ENCODE measurements at regions not wholly inside any gene's neighbourhood (a gene's known extent, or its start where the extent isn't known, plus 50 kb on each side); places are given as distances from the start of the nearest gene placed in this dataset.

DNA sequence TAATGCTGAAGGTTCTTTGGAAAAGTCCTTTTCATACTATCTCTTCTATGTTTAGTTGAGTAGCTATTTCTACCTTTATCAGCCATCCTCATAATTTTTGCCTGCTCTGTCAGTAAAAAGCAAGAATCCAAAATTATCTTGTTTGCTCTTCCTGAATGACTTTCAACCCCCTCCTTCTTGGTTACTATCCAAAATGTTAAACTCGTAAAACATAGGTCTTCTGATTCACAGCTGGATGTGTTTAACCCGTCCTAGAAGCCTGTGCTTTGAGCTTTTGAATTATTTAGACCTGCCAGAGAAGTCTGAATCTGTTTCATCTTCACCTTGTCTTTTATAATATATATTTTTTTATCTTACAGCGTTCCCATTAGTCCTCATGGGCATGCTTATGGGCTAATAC is 136.4 kb upstream of the MDFIC start:
- no peaks in the 10 kb centered on the region for H3K27me3 ChIP-seq (ENCODE audit: insufficient read depth, low read length)
- no peak overlapping the region for H3K4me3 ChIP-seq (ENCODE audit: low read depth, low read length)
- no peak overlapping the region for H3K27ac ChIP-seq (ENCODE audit: low read depth, low read length)
- H3K79me2 ChIP-seq (ENCODE audit: control insufficient read depth, insufficient read depth, low read length, unreplicated experiment): no peaks in the 10 kb centered on the region
- H3K4me1 ChIP-seq (ENCODE audit: control insufficient read depth, insufficient read depth, low read length, unreplicated experiment): peaks cover 21% of the 10 kb centered on the region
- no peak overlapping the region for H2AFZ ChIP-seq (ENCODE audit: low read length, unreplicated experiment)
- H3K36me3 ChIP-seq (ENCODE audit: insufficient read depth, low read length): no peaks in the 10 kb centered on the region

- H2AFZ ChIP-seq (ENCODE audit: low read length, unreplicated experiment): no peak overlapping the region
Measured at GRCh38 chr7:114786455-114786854, 135.4 kb upstream of the MDFIC start.

GRCh38 chr7:114787556-114787955 is 134.3 kb upstream of the MDFIC start:
- H3K4me3 ChIP-seq (ENCODE audit: low read depth, low read length): no peak overlapping the region

More at GRCh38 chr7:114786455-114786854, 135.4 kb upstream of the MDFIC start:
- peaks cover 29% of the 10 kb centered on the region for H3K4me1 ChIP-seq (ENCODE audit: control insufficient read depth, insufficient read depth, low read length, unreplicated experiment)
- H3K4me3 ChIP-seq (ENCODE audit: low read depth, low read length): no peak overlapping the region
- no peak overlapping the region for H3K27ac ChIP-seq (ENCODE audit: low read depth, low read length)
- H3K27me3 ChIP-seq (ENCODE audit: insufficient read depth, low read length): no peaks in the 10 kb centered on the region
- no peaks in the 10 kb centered on the region for H3K36me3 ChIP-seq (ENCODE audit: insufficient read depth, low read length)
- no peaks in the 10 kb centered on the region for H3K79me2 ChIP-seq (ENCODE audit: control insufficient read depth, insufficient read depth, low read length, unreplicated experiment)

DNA sequence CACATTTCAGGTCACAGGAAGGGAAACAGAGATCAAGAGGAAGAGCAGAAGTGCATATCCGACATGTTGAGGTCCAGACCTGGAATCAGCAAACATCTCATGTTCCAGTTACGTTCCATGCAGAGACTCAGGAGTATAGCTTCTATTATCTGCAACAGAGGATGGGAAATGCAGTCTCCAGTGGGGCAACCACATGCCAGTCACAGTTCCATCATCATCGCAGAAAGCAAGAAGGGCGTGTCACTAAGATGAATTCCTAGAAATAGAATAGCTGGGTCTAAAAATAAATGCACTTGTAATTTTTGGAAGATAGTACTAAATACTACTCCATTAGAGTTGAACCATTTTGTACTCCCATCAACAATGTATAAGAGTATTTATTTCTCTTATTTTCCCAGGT is 133.2 kb upstream of the MDFIC start:
- Histone ChIP-seq H2AFZ (ENCODE audit: low read length, unreplicated experiment) (no peak overlapping the region), H3K79me2 (ENCODE audit: control insufficient read depth, insufficient read depth, low read length, unreplicated experiment) (no peaks in the 10 kb centered on the region), H3K36me3 (ENCODE audit: insufficient read depth, low read length) (no peaks in the 10 kb centered on the region), H3K4me3 (ENCODE audit: low read depth, low read length) (no peak overlapping the region), H3K27ac (ENCODE audit: low read depth, low read length) (no peak overlapping the region; the same call in 1 of the 2 replicates), H3K4me1 (ENCODE audit: control insufficient read depth, insufficient read depth, low read length, unreplicated experiment) (peaks cover 38% of the 10 kb centered on the region), H3K27me3 (ENCODE audit: insufficient read depth, low read length) (no peaks in the 10 kb centered on the region)

More at GRCh38 chr7:114787556-114787955, 134.3 kb upstream of the MDFIC start:
- Histone ChIP-seq H3K79me2 (ENCODE audit: control insufficient read depth, insufficient read depth, low read length, unreplicated experiment) (no peaks in the 10 kb centered on the region), H3K27ac (ENCODE audit: low read depth, low read length) (no peak overlapping the region), H3K4me1 (ENCODE audit: control insufficient read depth, insufficient read depth, low read length, unreplicated experiment) (peaks cover 38% of the 10 kb centered on the region), H3K27me3 (ENCODE audit: insufficient read depth, low read length) (no peaks in the 10 kb centered on the region), H3K36me3 (ENCODE audit: insufficient read depth, low read length) (no peaks in the 10 kb centered on the region), H2AFZ (ENCODE audit: low read length, unreplicated experiment) (no peak overlapping the region)

- Histone ChIP-seq H3K79me2 (ENCODE audit: control insufficient read depth, insufficient read depth, low read length, unreplicated experiment) (no peaks in the 10 kb centered on the region), H3K4me1 (ENCODE audit: control insufficient read depth, insufficient read depth, low read length, unreplicated experiment) (peaks cover 38% of the 10 kb centered on the region), H2AFZ (ENCODE audit: low read length, unreplicated experiment) (peak overlapping the region; percentile 39), H3K36me3 (ENCODE audit: insufficient read depth, low read length) (no peaks in the 10 kb centered on the region), H3K27me3 (ENCODE audit: insufficient read depth, low read length) (no peaks in the 10 kb centered on the region), H3K27ac (ENCODE audit: low read depth, low read length) (peak overlapping the region; percentile 85), H3K4me3 (ENCODE audit: low read depth, low read length) (peak overlapping the region; percentile 38; the same call in 1 of the 2 replicates)
Measured at GRCh38 chr7:114789161-114789560, 132.7 kb upstream of the MDFIC start.

DNA sequence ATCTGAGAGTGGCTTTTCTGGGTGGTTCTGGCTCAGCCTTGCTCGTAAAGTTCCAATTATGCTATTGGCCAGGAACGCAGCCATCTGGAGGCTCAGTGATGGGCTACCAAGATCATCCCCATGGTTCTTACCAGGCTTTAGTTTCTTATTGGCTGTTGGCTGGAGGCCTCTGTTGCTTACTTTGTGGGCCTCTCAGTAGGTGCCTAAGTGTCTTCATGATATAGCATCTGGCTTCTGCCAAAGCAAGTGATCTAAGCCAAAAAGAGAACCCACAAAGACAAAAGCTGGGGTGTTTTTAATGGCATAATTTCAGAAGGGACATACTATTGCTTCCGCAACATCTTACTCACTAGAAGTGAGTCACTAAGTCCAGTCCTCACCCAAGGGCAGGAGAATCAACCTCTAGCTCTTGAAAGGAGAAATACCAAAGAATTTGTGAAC is 132.0 kb upstream of the MDFIC start:
- Histone ChIP-seq H3K36me3 (ENCODE audit: insufficient read depth, low read length) (no peaks in the 10 kb centered on the region), H3K4me3 (ENCODE audit: low read depth, low read length) (peak overlapping the region; percentile 38; the same call in 1 of the 2 replicates), H3K27ac (ENCODE audit: low read depth, low read length) (peak overlapping the region; percentile 85), H3K79me2 (ENCODE audit: control insufficient read depth, insufficient read depth, low read length, unreplicated experiment) (no peaks in the 10 kb centered on the region), H3K27me3 (ENCODE audit: insufficient read depth, low read length) (no peaks in the 10 kb centered on the region), H3K4me1 (ENCODE audit: control insufficient read depth, insufficient read depth, low read length, unreplicated experiment) (peaks cover 38% of the 10 kb centered on the region), H2AFZ (ENCODE audit: low read length, unreplicated experiment) (peak overlapping the region; percentile 39)

- Histone ChIP-seq H2AFZ (ENCODE audit: low read length, unreplicated experiment) (peak overlapping the region; percentile 10), H3K79me2 (ENCODE audit: control insufficient read depth, insufficient read depth, low read length, unreplicated experiment) (no peaks in the 10 kb centered on the region), H3K27ac (ENCODE audit: low read depth, low read length) (peak overlapping the region; percentile 85), H3K27me3 (ENCODE audit: insufficient read depth, low read length) (no peaks in the 10 kb centered on the region), H3K36me3 (ENCODE audit: insufficient read depth, low read length) (no peaks in the 10 kb centered on the region), H3K4me3 (ENCODE audit: low read depth, low read length) (no peak overlapping the region), H3K4me1 (ENCODE audit: control insufficient read depth, insufficient read depth, low read length, unreplicated experiment) (peaks cover 38% of the 10 kb centered on the region)
Measured at GRCh38 chr7:114790521-114790920, 131.4 kb upstream of the MDFIC start.

- Histone ChIP-seq H3K79me2 (ENCODE audit: control insufficient read depth, insufficient read depth, low read length, unreplicated experiment) (no peaks in the 10 kb centered on the region), H3K27me3 (ENCODE audit: insufficient read depth, low read length) (no peaks in the 10 kb centered on the region), H2AFZ (ENCODE audit: low read length, unreplicated experiment) (no peak overlapping the region), H3K4me1 (ENCODE audit: control insufficient read depth, insufficient read depth, low read length, unreplicated experiment) (peaks cover 38% of the 10 kb centered on the region), H3K36me3 (ENCODE audit: insufficient read depth, low read length) (no peaks in the 10 kb centered on the region), H3K4me3 (ENCODE audit: low read depth, low read length) (no peak overlapping the region), H3K27ac (ENCODE audit: low read depth, low read length) (no peak overlapping the region)
Measured at GRCh38 chr7:114791771-114792170, 130.1 kb upstream of the MDFIC start.

DNA sequence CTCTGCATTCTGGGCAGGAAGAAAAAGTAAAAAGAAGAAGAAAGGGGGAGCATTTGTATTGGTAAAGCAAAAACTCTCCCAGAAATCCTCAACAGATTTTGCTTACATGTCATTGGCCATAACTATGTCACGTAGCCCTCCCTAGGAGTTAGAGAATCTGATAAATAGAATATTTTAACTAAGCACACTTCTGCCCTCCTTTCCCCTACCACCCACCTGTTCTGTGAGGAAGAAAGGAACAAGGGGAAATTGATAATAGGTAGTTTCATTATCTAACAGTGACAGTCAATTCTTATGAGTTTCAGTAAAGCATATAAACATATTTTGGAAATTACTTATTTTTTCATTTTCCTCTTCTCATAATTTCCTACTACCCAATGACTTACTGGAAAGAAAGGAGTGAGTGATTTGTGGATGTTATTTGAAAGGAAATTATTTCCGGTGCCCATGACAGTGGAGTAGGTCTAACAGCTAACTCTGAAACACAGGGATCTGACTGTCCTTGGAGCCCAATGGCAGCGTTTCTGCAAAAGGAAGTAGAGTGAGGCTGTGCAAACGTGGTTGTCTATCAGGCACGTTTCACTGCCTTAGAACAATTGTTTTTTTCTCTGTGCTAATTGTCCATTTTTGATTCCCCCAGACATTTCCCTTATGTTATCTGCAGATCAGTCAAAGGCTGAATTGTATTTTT is 128.6 kb upstream of the MDFIC start:
- Histone ChIP-seq H3K36me3 (ENCODE audit: insufficient read depth, low read length) (no peaks in the 10 kb centered on the region), H3K27me3 (ENCODE audit: insufficient read depth, low read length) (no peaks in the 10 kb centered on the region), H2AFZ (ENCODE audit: low read length, unreplicated experiment) (no peak overlapping the region), H3K4me3 (ENCODE audit: low read depth, low read length) (no peak overlapping the region), H3K79me2 (ENCODE audit: control insufficient read depth, insufficient read depth, low read length, unreplicated experiment) (no peaks in the 10 kb centered on the region), H3K27ac (ENCODE audit: low read depth, low read length) (no peak overlapping the region), H3K4me1 (ENCODE audit: control insufficient read depth, insufficient read depth, low read length, unreplicated experiment) (peaks cover 38% of the 10 kb centered on the region)

GRCh38 chr7:114795475-114795874 is 126.4 kb upstream of the MDFIC start:
- Histone ChIP-seq H3K4me1 (ENCODE audit: control insufficient read depth, insufficient read depth, low read length, unreplicated experiment) (peaks cover 18% of the 10 kb centered on the region), H3K27me3 (ENCODE audit: insufficient read depth, low read length) (no peaks in the 10 kb centered on the region), H3K79me2 (ENCODE audit: control insufficient read depth, insufficient read depth, low read length, unreplicated experiment) (no peaks in the 10 kb centered on the region), H3K36me3 (ENCODE audit: insufficient read depth, low read length) (no peaks in the 10 kb centered on the region), H3K27ac (ENCODE audit: low read depth, low read length) (no peak overlapping the region), H3K4me3 (ENCODE audit: low read depth, low read length) (no peak overlapping the region), H2AFZ (ENCODE audit: low read length, unreplicated experiment) (no peak overlapping the region)

DNA sequence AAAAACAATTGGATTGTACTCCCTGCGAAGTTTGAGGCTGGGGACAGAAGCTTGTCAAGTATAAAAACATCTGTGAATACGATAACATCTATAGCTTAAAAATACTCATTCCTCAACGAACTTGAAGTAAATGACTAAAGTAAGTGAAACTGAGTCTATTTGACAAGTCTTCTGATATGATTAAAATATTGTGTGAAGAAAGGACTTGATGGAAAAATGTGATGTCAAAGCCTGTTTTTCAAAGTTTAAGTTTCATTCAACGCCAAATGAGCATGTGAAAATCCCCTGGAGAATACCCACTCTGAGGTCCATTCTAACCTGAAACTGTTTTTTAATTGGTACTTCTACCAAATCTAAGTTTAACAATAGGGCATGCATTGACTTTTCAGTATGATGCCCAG is 122.3 kb upstream of the MDFIC start:
- H3K36me3 ChIP-seq (ENCODE audit: insufficient read depth, low read length): no peaks in the 10 kb centered on the region
- H3K27ac ChIP-seq (ENCODE audit: low read depth, low read length): no peak overlapping the region
- H3K4me3 ChIP-seq (ENCODE audit: low read depth, low read length): no peak overlapping the region
- no peaks in the 10 kb centered on the region for H3K4me1 ChIP-seq (ENCODE audit: control insufficient read depth, insufficient read depth, low read length, unreplicated experiment)
- no peaks in the 10 kb centered on the region for H3K79me2 ChIP-seq (ENCODE audit: control insufficient read depth, insufficient read depth, low read length, unreplicated experiment)
- H2AFZ ChIP-seq (ENCODE audit: low read length, unreplicated experiment): no peak overlapping the region
- no peaks in the 10 kb centered on the region for H3K27me3 ChIP-seq (ENCODE audit: insufficient read depth, low read length)
